ENCODE measurements at regions not wholly inside any gene's neighbourhood (a gene's known extent, or its start where the extent isn't known, plus 50 kb on each side); places are given as distances from the start of the nearest gene placed in this dataset.

- TF ChIP-seq, protein P1, sequence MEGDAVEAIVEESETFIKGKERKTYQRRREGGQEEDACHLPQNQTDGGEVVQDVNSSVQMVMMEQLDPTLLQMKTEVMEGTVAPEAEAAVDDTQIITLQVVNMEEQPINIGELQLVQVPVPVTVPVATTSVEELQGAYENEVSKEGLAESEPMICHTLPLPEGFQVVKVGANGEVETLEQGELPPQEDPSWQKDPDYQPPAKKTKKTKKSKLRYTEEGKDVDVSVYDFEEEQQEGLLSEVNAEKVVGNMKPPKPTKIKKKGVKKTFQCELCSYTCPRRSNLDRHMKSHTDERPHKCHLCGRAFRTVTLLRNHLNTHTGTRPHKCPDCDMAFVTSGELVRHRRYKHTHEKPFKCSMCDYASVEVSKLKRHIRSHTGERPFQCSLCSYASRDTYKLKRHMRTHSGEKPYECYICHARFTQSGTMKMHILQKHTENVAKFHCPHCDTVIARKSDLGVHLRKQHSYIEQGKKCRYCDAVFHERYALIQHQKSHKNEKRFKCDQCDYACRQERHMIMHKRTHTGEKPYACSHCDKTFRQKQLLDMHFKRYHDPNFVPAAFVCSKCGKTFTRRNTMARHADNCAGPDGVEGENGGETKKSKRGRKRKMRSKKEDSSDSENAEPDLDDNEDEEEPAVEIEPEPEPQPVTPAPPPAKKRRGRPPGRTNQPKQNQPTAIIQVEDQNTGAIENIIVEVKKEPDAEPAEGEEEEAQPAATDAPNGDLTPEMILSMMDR (IDR thresholded peaks at IDR 0.05; ENCODE audit: low read depth, low read length), result no peak
- no peak for TF ChIP-seq MYC (IDR thresholded peaks at IDR 0.05; ENCODE audit: low read depth, low read length)
- no peak for TF ChIP-seq POLR2A (IDR thresholded peaks at IDR 0.05; ENCODE audit: extremely low read depth, insufficient read length)
Observed at GRCh38 chr9:108742191-108742590, 113.6 kb downstream of the ACTL7B start.
